ENCODE measurements at regions not wholly inside any gene's neighbourhood (a gene's known extent, or its start where the extent isn't known, plus 50 kb on each side); places are given as distances from the start of the nearest gene placed in this dataset.
"Not testable (repeated sequence)": the region's sequence is repeated elsewhere in the genome, so short reads cannot be mapped to it uniquely, and the experiment has no call there.

GRCh38 chr17:45673759-45674158, 110.4 kb upstream of the CRHR1 start:
- H3K79me2 ChIP-seq (ENCODE audit: insufficient read depth, low read length); in situ Hi-C loops (cut with HindIII; ENCODE audit: extremely low pct_ligation_motif_present, low pct_unique_long_range_greater_than_20kb); FAIRE-seq; H3K4me1 ChIP-seq (ENCODE audit: insufficient read depth, low read length); POLR2A ChIA-PET; H3K27ac ChIP-seq (ENCODE audit: extremely low read length, insufficient read depth, low read length); H3K4me3 ChIP-seq (replicated peaks in 1 of 3; ENCODE audit: insufficient read depth in 1 of 3, low read depth in 2 of 3, low read length in 3 of 3); H4K20me1 ChIP-seq (ENCODE audit: insufficient read depth, low read length); CTCF ChIA-PET (ENCODE audit: low intra/inter-chr PET ratio, low total read pairs); BruUV-seq (replicated peaks); DNase-seq (ENCODE audit: low spot score); H3K9me3 ChIP-seq (ENCODE audit: low read length); H3K4me2 ChIP-seq (ENCODE audit: low read depth, low read length); H2AFZ ChIP-seq (ENCODE audit: low read length); H3K9ac ChIP-seq (ENCODE audit: insufficient read depth, low read depth, low read length); intact Hi-C loops (cut with micrococcal nuclease; ENCODE audit: unreplicated experiment); ATAC-seq; H3K36me3 ChIP-seq (replicated peaks in 1 of 2; ENCODE audit: control insufficient read depth in 1 of 2, insufficient read depth in 2 of 2, low read length in 2 of 2): not testable (repeated sequence)
- H3K27me3 ChIP-seq (ENCODE audit: control insufficient read depth in 1 of 2, insufficient read depth in 2 of 2, low read length in 2 of 2): peaks cover 0 to 25% of the 10 kb centered on the region in 2 experiments; a peak in 4 of 5 replicates
- 40% methylated on average over 5 of the region's 5 CpGs for WGBS (ENCODE audit: low lambda C conversion rate)

- 18% methylated on average over 7 of the region's 7 CpGs for whole genome bisulfite sequencing (ENCODE audit: low lambda C conversion rate)
- Histone ChIP-seq H3K4me3 (replicated peaks in 1 of 3; ENCODE audit: insufficient read depth in 1 of 3, low read depth in 2 of 3, low read length in 3 of 3) (no peak overlapping the region), H3K9ac (ENCODE audit: insufficient read depth, low read depth, low read length) (no peak overlapping the region), H3K4me2 (ENCODE audit: low read depth, low read length) (no peak overlapping the region), H4K20me1 (ENCODE audit: insufficient read depth, low read length) (no peaks in the 10 kb centered on the region), H3K27me3 (ENCODE audit: control insufficient read depth in 1 of 2, insufficient read depth in 2 of 2, low read length in 2 of 2) (peaks cover 0 to 22% of the 10 kb centered on the region in 2 experiments; a peak in 2 of 5 replicates), H3K4me1 (ENCODE audit: insufficient read depth, low read length) (no peaks in the 10 kb centered on the region), H3K27ac (ENCODE audit: extremely low read length, insufficient read depth, low read length) (no peak overlapping the region), H3K79me2 (ENCODE audit: insufficient read depth, low read length) (no peaks in the 10 kb centered on the region), H3K36me3 (replicated peaks in 1 of 2; ENCODE audit: control insufficient read depth in 1 of 2, insufficient read depth in 2 of 2, low read length in 2 of 2) (no peaks in the 10 kb centered on the region), H3K9me3 (ENCODE audit: low read length) (no peaks in the 10 kb centered on the region), H2AFZ (ENCODE audit: low read length) (no peak overlapping the region)
- intact Hi-C loops (cut with micrococcal nuclease; ENCODE audit: unreplicated experiment): no loop called here
- ChIA-PET POLR2A (no interaction called here), CTCF (ENCODE audit: low intra/inter-chr PET ratio, low total read pairs) (no interaction called here)
- ATAC-seq: no peak
- no peak for DNase-seq (ENCODE audit: low spot score)
- no peak for FAIRE-seq
- no peak for TF ChIP-seq ZNF549 (CRISPR knock-in tag; IDR thresholded peaks at IDR 0.05)
- no peak for TF ChIP-seq ZNF317 (CRISPR knock-in tag; IDR thresholded peaks at IDR 0.05)
- TF ChIP-seq ZNF232 (CRISPR knock-in tag; IDR thresholded peaks at IDR 0.05; ENCODE audit: borderline replicate concordance): no peak
- no peak for TF ChIP-seq HDAC2 (CRISPR knock-in tag; IDR thresholded peaks at IDR 0.05)
- TF ChIP-seq TFDP1 (CRISPR knock-in tag; IDR thresholded peaks at IDR 0.05; ENCODE audit: borderline replicate concordance): no peak
- TF ChIP-seq ZNF138 (CRISPR knock-in tag; IDR thresholded peaks at IDR 0.05; ENCODE audit: low read depth): no peak
- in situ Hi-C loops (cut with HindIII; ENCODE audit: extremely low pct_ligation_motif_present, low pct_unique_long_range_greater_than_20kb): no loop called here
- BruUV-seq (replicated peaks): no TSS peak
Observed at GRCh38 chr17:45675012-45675411, 109.1 kb upstream of the CRHR1 start.
